ENCODE measurements at regions not wholly inside any gene's neighbourhood (a gene's known extent, or its start where the extent isn't known, plus 50 kb on each side); places are given as distances from the start of the nearest gene placed in this dataset.

- TF ChIP-seq CTCF (IDR thresholded peaks at IDR 0.05; ENCODE audit: control extremely low read depth in 1 of 3, insufficient read depth in 1 of 3, low read depth in 1 of 3, low read length in 3 of 3): no peak
- TF ChIP-seq BRCA1 (IDR thresholded peaks at IDR 0.05; ENCODE audit: low read depth, low read length): no peak
- no peak for TF ChIP-seq EZH2 (IDR thresholded peaks at IDR 0.05; ENCODE audit: low read depth, low read length, severe bottlenecking)
- no peak for TF ChIP-seq EGR1 (IDR thresholded peaks at IDR 0.05; ENCODE audit: borderline replicate concordance, low read depth, low read length)
Observed at GRCh38 chr12:69129017-69129416, 110.4 kb upstream of the CPSF6 start.
